IPS-20b (cell line): ENCODE measurements at regions not wholly inside any gene's neighbourhood (a gene's known extent, or its start where the extent isn't known, plus 50 kb on each side); places are given as distances from the start of the nearest gene placed in this dataset.
"Not testable (repeated sequence)": the region's sequence is repeated elsewhere in the genome, so short reads cannot be mapped to it uniquely, and the experiment has no call there.

Experiments
- H3K27ac ChIP-seq: one replicate; pipeline ENCODE4 v1.5.1; 2013; ENCODE audit warnings: low read length
- H3K27me3 ChIP-seq: 2 replicates; pipeline ENCODE4 v1.6.1; 2013; ENCODE audit warnings: mild to moderate bottlenecking, low read length, inconsistent platforms; ENCODE audit not compliant: insufficient read depth
- H3K36me3 ChIP-seq: 2 replicates; pipeline ENCODE4 v1.6.1; 2013; ENCODE audit warnings: low read depth, mild to moderate bottlenecking, inconsistent platforms, low read length, moderate library complexity; ENCODE audit not compliant: insufficient read depth
- H3K4me1 ChIP-seq: 2 replicates; pipeline ENCODE4 v1.6.1; 2013; ENCODE audit warnings: mild to moderate bottlenecking, control low read depth, inconsistent platforms, low read length, moderate library complexity; ENCODE audit not compliant: insufficient read depth
- H3K4me3 ChIP-seq: 2 replicates; pipeline ENCODE4 v1.5.1; 2013; ENCODE audit warnings: mild to moderate bottlenecking, low read length, inconsistent platforms
- H3K9ac ChIP-seq: 2 replicates; pipeline ENCODE4 v1.6.1; 2013; ENCODE audit warnings: low read depth, mild to moderate bottlenecking, inconsistent platforms, low read length, moderate library complexity
- H3K9me3 ChIP-seq: 2 replicates; pipeline ENCODE4 v1.6.1; 2013; ENCODE audit warnings: mild to moderate bottlenecking, low read depth, low read length, inconsistent platforms; ENCODE audit not compliant: insufficient read depth

GRCh38 chr2:58767828-58768714, 526.9 kb upstream of the FANCL start:
- no peak overlapping the region for H3K27ac ChIP-seq
- no peaks in the 10 kb centered on the region for H3K27me3 ChIP-seq
- no peak overlapping the region for H3K9ac ChIP-seq
- H3K4me3 ChIP-seq = no peak overlapping the region
- no peaks in the 10 kb centered on the region for H3K36me3 ChIP-seq
- H3K9me3 ChIP-seq = no peaks in the 10 kb centered on the region
- peaks cover 8% of the 10 kb centered on the region; the same call in 1 of the 2 replicates for H3K4me1 ChIP-seq

- no peak overlapping the region for H3K27ac ChIP-seq
- no peaks in the 10 kb centered on the region for H3K36me3 ChIP-seq
- H3K27me3 ChIP-seq = no peaks in the 10 kb centered on the region
- H3K9me3 ChIP-seq = no peaks in the 10 kb centered on the region
- no peak overlapping the region for H3K4me3 ChIP-seq
- no peak overlapping the region for H3K9ac ChIP-seq
- peaks cover 19% of the 10 kb centered on the region for H3K4me1 ChIP-seq
These were observed 523.4 kb upstream of the FANCL start for GRCh38 chr2:58764338-58765104.

DNA sequence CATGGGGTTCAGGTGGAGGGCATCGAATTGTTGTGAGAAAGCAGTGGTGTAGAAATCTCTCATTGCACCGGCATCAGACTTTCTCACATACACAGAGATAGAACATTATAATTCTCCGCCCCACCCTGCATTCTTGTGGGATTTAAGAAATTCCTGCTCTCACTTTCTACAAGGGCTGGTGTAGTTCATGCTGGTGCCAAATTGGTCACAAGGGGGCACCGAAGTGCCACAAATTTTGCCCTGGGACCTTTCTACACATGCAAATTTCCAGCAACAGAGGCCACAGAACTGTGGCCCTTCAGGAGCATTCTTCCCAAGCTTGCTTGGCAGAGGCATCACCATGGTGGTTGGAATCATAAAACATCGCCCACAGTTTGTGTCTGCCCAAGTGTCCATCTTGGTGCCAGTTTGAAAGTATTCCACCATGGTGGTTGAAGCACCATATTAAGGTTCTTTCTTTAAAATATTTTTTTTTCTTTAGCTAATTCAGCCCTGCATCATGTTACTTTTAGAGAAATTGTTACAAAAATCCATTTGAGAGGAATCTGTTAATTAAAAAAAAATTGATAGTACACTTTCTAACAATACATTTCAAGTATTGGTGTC, 521.2 kb upstream of the FANCL start:
- H3K27ac ChIP-seq = no peak overlapping the region
- peaks cover 19% of the 10 kb centered on the region for H3K4me1 ChIP-seq
- H3K9ac ChIP-seq = no peak overlapping the region

DNA sequence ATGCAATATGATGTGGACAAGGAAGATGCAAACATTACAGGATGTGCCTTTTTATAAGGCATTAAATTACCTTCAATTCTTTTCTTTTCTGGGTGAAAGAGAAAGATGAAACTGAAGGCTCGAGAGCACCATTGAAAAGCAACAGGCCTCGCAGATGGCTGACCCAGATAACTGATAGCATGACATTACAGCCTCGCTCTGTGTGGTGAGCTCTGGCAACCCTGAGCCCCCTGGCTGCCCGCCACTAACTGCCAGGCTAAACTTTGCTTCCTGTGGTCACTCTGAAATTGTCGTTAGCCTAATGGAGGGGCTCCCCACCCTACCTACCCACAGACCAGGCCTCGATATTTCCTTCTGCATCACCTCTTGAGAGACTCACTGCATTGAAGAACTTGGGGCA, 516.8 kb upstream of the FANCL start:
- H3K27ac ChIP-seq = no peak overlapping the region

More for the DNA sequence above, 521.2 kb upstream of the FANCL start:
- Histone ChIP-seq H3K27me3 (no peaks in the 10 kb centered on the region), H3K36me3 (no peaks in the 10 kb centered on the region), H3K9me3 (no peaks in the 10 kb centered on the region), H3K4me3 (no peak overlapping the region)

GRCh38 chr2:58756336-58756735, 515.2 kb upstream of the FANCL start:
- H3K4me1 ChIP-seq = peaks cover under 1% of the 10 kb centered on the region; the same call in 1 of the 2 replicates
- H3K27me3 ChIP-seq = no peaks in the 10 kb centered on the region
- peaks cover 14% of the 10 kb centered on the region for H3K9me3 ChIP-seq
- H3K27ac ChIP-seq = no peak overlapping the region
- H3K4me3 ChIP-seq = no peak overlapping the region
- no peaks in the 10 kb centered on the region for H3K36me3 ChIP-seq
- H3K9ac ChIP-seq = no peak overlapping the region

More for the DNA sequence above, 516.8 kb upstream of the FANCL start:
- H3K4me1 ChIP-seq = peaks cover 11% of the 10 kb centered on the region
- H3K27me3 ChIP-seq = no peaks in the 10 kb centered on the region
- no peak overlapping the region for H3K4me3 ChIP-seq
- no peaks in the 10 kb centered on the region for H3K9me3 ChIP-seq
- no peak overlapping the region for H3K9ac ChIP-seq
- no peaks in the 10 kb centered on the region for H3K36me3 ChIP-seq

- H3K27ac ChIP-seq, H3K4me3 ChIP-seq, H3K27me3 ChIP-seq, H3K9ac ChIP-seq, H3K36me3 ChIP-seq, H3K4me1 ChIP-seq: not testable (repeated sequence)
- H3K9me3 ChIP-seq = peaks cover 14% of the 10 kb centered on the region
These were observed 511.4 kb upstream of the FANCL start for GRCh38 chr2:58752507-58752906.

DNA sequence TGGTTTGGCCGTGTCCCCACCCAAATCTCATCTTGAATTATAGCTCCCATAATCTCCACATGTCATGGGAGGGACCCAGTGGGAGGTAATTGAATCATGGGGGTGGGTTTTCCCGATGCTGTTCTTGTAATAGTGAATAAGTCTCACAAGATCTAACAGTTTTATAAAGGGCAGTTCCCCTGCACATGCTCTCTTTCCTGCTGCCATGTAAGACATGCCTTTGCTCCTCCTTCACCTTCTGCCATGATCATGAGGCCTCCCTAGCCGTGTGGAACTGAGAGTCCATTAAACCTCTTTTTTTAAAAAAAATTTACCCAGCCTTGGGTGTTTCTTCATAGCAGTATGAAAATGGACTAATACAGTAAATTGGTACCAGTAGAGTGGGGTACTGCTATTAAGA, 510.6 kb upstream of the FANCL start:
- not testable (repeated sequence) for H3K4me1 ChIP-seq, H3K9ac ChIP-seq, H3K4me3 ChIP-seq, H3K27me3 ChIP-seq, H3K27ac ChIP-seq, H3K36me3 ChIP-seq
- H3K9me3 ChIP-seq = peaks cover 14% of the 10 kb centered on the region

GRCh38 chr2:58749041-58749440, 507.9 kb upstream of the FANCL start:
- no peaks in the 10 kb centered on the region for H3K36me3 ChIP-seq
- H3K9me3 ChIP-seq = peaks cover 23% of the 10 kb centered on the region
- no peak overlapping the region for H3K4me3 ChIP-seq
- H3K9ac ChIP-seq = no peak overlapping the region
- no peaks in the 10 kb centered on the region for H3K4me1 ChIP-seq
- H3K27me3 ChIP-seq = no peaks in the 10 kb centered on the region
- H3K27ac ChIP-seq = no peak overlapping the region

DNA sequence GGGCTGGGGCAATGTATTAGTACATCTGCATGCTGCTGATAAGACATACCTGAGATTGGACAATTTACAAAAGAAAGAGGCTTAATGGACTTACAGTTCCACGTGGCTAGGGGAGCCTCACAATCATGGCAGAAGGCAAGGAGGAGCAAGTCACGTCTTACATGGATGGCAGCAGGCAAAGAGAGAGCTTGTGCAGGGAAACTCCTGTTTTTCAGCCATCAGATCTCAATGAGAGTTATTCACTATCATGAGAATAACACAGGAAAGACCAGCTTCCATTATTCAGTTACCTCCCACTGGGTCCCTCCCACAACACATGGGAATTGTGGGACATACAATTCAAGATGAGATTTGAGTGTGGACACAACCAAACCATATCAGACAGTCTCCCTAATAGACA, 504.2 kb upstream of the FANCL start:
- H3K27me3 ChIP-seq, H3K36me3 ChIP-seq, H3K4me3 ChIP-seq, H3K9ac ChIP-seq, H3K27ac ChIP-seq, H3K4me1 ChIP-seq, H3K9me3 ChIP-seq: not testable (repeated sequence)

DNA sequence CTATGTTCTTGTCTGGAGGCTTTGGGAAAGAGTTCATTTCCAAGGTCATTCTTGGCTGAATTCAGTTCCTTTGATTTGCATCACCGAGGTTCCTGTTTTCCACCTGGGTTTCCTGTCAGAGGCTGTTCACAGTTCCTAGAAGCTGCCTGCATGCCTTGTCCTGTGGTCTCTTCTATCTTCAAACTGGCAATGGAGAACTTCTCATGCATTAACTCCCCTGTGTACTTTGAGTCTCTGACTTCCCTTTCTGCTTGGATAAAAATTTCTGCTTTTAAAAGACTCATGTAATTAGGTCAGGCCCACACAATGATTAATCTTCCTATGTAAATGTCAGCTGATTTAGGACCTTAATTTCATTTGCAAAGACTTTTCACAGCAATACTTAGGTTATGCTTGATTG, 499.3 kb upstream of the FANCL start:
- Histone ChIP-seq H3K36me3 (no peaks in the 10 kb centered on the region), H3K9ac (no peak overlapping the region), H3K27me3 (no peaks in the 10 kb centered on the region), H3K4me3 (no peak overlapping the region), H3K4me1 (no peaks in the 10 kb centered on the region), H3K27ac (no peak overlapping the region), H3K9me3 (peaks cover 8% of the 10 kb centered on the region; the same call in 1 of the 2 replicates)

- Histone ChIP-seq H3K27ac (no peak overlapping the region), H3K4me1 (no peaks in the 10 kb centered on the region), H3K9ac (no peak overlapping the region)
These were observed 497.9 kb upstream of the FANCL start for GRCh38 chr2:58739033-58739432.

More at GRCh38 chr2:58739033-58739432, 497.9 kb upstream of the FANCL start:
- H3K27me3 ChIP-seq = no peaks in the 10 kb centered on the region
- H3K9me3 ChIP-seq = no peaks in the 10 kb centered on the region
- no peak overlapping the region for H3K4me3 ChIP-seq
- no peaks in the 10 kb centered on the region for H3K36me3 ChIP-seq
